ENCODE measurements at regions not wholly inside any gene's neighbourhood (a gene's known extent, or its start where the extent isn't known, plus 50 kb on each side); places are given as distances from the start of the nearest gene placed in this dataset.

DNA sequence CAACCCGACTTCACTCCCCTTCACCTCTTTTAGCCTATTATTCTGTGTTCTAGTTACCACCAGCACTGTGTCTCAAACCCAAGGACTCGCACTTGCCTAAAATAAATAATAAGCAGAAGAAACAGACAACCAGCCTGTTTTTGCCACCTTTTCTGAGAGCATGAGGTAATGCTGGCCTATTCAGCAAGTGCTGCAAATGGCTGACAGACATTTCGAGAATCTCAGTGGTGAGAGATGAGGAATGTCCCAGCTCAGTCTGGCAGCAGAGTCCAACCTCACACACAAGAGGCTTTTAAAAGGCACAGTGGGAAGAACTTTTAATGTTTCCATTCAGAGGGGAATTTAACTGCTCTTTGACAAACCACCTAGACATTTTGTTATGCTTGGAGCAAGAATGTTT lies 143.3 kb upstream of the GMNC start:
- TF ChIP-seq, protein P1, sequence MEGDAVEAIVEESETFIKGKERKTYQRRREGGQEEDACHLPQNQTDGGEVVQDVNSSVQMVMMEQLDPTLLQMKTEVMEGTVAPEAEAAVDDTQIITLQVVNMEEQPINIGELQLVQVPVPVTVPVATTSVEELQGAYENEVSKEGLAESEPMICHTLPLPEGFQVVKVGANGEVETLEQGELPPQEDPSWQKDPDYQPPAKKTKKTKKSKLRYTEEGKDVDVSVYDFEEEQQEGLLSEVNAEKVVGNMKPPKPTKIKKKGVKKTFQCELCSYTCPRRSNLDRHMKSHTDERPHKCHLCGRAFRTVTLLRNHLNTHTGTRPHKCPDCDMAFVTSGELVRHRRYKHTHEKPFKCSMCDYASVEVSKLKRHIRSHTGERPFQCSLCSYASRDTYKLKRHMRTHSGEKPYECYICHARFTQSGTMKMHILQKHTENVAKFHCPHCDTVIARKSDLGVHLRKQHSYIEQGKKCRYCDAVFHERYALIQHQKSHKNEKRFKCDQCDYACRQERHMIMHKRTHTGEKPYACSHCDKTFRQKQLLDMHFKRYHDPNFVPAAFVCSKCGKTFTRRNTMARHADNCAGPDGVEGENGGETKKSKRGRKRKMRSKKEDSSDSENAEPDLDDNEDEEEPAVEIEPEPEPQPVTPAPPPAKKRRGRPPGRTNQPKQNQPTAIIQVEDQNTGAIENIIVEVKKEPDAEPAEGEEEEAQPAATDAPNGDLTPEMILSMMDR (IDR thresholded peaks at IDR 0.05; ENCODE audit: unreplicated experiment) = no peak
- DNase-seq (ENCODE audit: low spot score, unreplicated experiment) = no peak
- Mint-ChIP-seq H3K4me3 (ENCODE audit: low read depth) (no peak overlapping the region), H3K27me3 (peaks cover 5% of the 10 kb centered on the region), H3K27ac (peak overlapping the region; percentile 2), H3K4me1 (ENCODE audit: low read depth) (peaks cover 12% of the 10 kb centered on the region), H3K36me3 (ENCODE audit: insufficient read depth) (no peaks in the 10 kb centered on the region), H3K9me3 (ENCODE audit: low read depth) (no peaks in the 10 kb centered on the region)

- peaks cover 12% of the 10 kb centered on the region for H3K4me1 Mint-ChIP-seq (ENCODE audit: low read depth)
- H3K27ac Mint-ChIP-seq = peak overlapping the region; percentile 25
- no peak overlapping the region for H3K4me3 Mint-ChIP-seq (ENCODE audit: low read depth)
- H3K27me3 Mint-ChIP-seq = peaks cover 5% of the 10 kb centered on the region
- TF ChIP-seq, protein P1 (IDR thresholded peaks at IDR 0.05; ENCODE audit: unreplicated experiment) = no peak
- H3K9me3 Mint-ChIP-seq (ENCODE audit: low read depth) = no peaks in the 10 kb centered on the region
- DNase-seq (ENCODE audit: low spot score, unreplicated experiment) = no peak
- no peaks in the 10 kb centered on the region for H3K36me3 Mint-ChIP-seq (ENCODE audit: insufficient read depth)
Observed at GRCh38 chr3:191003742-191004141, 141.2 kb upstream of the GMNC start.

DNA sequence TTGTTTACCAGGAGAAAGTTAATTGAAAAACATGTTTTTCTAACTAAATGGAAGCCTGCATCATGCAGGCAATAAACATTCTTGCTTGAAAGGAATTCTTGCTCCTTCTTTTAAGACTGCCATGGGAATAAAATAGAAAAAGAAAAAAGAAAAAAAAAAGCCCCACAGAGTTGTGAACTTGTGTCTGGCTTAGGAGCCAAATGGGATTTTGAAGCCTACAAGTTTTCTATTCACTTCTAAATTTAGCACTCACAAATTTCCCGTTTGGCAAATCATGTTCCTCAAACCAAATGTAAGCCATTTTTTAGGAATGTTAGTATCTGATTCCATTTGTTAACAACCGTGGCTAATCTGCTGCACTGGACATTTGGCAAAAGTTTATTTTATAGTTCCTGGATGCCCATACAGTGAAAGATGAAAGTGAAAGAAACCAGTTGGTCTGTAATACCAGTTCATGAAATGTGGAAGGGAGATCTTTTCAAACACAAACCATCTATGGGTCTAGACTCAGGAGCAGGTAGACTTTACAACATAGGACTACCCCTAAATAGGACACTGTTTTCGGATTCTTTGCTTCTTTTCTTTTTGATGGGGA lies 133.8 kb upstream of the GMNC start:
- H3K36me3 Mint-ChIP-seq (ENCODE audit: insufficient read depth) = no peaks in the 10 kb centered on the region
- no peaks in the 10 kb centered on the region for H3K4me1 Mint-ChIP-seq (ENCODE audit: low read depth)
- no peak overlapping the region for H3K4me3 Mint-ChIP-seq (ENCODE audit: low read depth)
- DNase-seq (ENCODE audit: low spot score, unreplicated experiment) = no peak
- no peaks in the 10 kb centered on the region for H3K27me3 Mint-ChIP-seq
- H3K9me3 Mint-ChIP-seq (ENCODE audit: low read depth) = no peaks in the 10 kb centered on the region
- H3K27ac Mint-ChIP-seq = no peak overlapping the region
- TF ChIP-seq, protein P1 (IDR thresholded peaks at IDR 0.05; ENCODE audit: unreplicated experiment) = no peak

DNA sequence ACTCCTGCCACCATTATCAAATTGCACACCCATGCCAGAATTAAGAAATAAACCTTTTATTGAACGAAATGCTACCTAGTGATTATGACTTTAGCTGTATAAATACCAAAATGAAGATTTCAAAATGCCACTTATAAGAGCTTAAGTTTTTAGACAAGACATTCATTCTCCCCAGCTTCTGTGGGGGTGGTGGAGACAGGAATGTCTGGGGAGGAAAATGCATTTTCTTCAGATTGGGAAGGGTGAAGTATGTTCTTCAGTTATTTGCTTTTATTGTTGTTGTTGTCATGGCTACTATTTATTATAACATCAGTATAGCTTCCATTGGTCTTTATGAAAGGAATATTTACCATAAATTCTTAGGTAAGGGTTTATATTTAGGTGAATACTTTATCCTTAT lies 132.7 kb upstream of the GMNC start:
- no peaks in the 10 kb centered on the region for H3K9me3 Mint-ChIP-seq (ENCODE audit: low read depth)
- H3K27ac Mint-ChIP-seq = no peak overlapping the region
- no peak overlapping the region for H3K4me3 Mint-ChIP-seq (ENCODE audit: low read depth)

GRCh38 chr3:190990898-190991297 lies 128.4 kb upstream of the GMNC start:
- TF ChIP-seq, protein P1 (IDR thresholded peaks at IDR 0.05; ENCODE audit: unreplicated experiment) = no peak
- Mint-ChIP-seq H3K27ac (no peak overlapping the region), H3K27me3 (no peaks in the 10 kb centered on the region), H3K36me3 (ENCODE audit: insufficient read depth) (peaks cover 3% of the 10 kb centered on the region), H3K9me3 (ENCODE audit: low read depth) (peaks cover 27% of the 10 kb centered on the region), H3K4me3 (ENCODE audit: low read depth) (no peak overlapping the region), H3K4me1 (ENCODE audit: low read depth) (no peaks in the 10 kb centered on the region)
- no peak for DNase-seq (ENCODE audit: low spot score, unreplicated experiment)

More for the DNA sequence above, 132.7 kb upstream of the GMNC start:
- TF ChIP-seq, protein P1 (IDR thresholded peaks at IDR 0.05; ENCODE audit: unreplicated experiment) = no peak
- Mint-ChIP-seq H3K27me3 (no peaks in the 10 kb centered on the region), H3K36me3 (ENCODE audit: insufficient read depth) (no peaks in the 10 kb centered on the region), H3K4me1 (ENCODE audit: low read depth) (no peaks in the 10 kb centered on the region)
- DNase-seq (ENCODE audit: low spot score, unreplicated experiment) = no peak

Measured in progenitor cell of endocrine pancreas (in vitro differentiated cells).